ENCODE measurements at regions not wholly inside any gene's neighbourhood (a gene's known extent, or its start where the extent isn't known, plus 50 kb on each side); places are given as distances from the start of the nearest gene placed in this dataset.
"Not testable (repeated sequence)": the region's sequence is repeated elsewhere in the genome, so short reads cannot be mapped to it uniquely, and the experiment has no call there.

- no peak for DNase-seq
Measured at GRCh38 chr4:156538651-156539257, 432.8 kb downstream of the PDGFC start.

GRCh38 chr4:156538210-156538609, 433.4 kb downstream of the PDGFC start:
- DNase-seq: no peak

- DNase-seq: no peak
Measured at GRCh38 chr4:156537286-156537685, 434.3 kb downstream of the PDGFC start.

GRCh38 chr4:156536661-156537060, 434.9 kb downstream of the PDGFC start:
- DNase-seq: no peak

GRCh38 chr4:156534205-156534604, 437.4 kb downstream of the PDGFC start:
- no peak for DNase-seq

- DNase-seq: no peak
Measured at GRCh38 chr4:156528216-156528615, 443.4 kb downstream of the PDGFC start.

GRCh38 chr4:156527237-156527993, 444.2 kb downstream of the PDGFC start:
- no peak for DNase-seq

- DNase-seq: no peak
Measured at GRCh38 chr4:156523991-156524390, 447.6 kb downstream of the PDGFC start.

- no peak for DNase-seq
Measured at GRCh38 chr4:156523492-156523891, 448.1 kb downstream of the PDGFC start.

- no peak for DNase-seq
Measured at GRCh38 chr4:156521631-156522030, 450.0 kb downstream of the PDGFC start.

- no peak for DNase-seq
Measured at GRCh38 chr4:156517956-156518355, 453.6 kb downstream of the PDGFC start.

- no peak for DNase-seq
Measured at GRCh38 chr4:156517546-156517945, 454.1 kb downstream of the PDGFC start.

GRCh38 chr4:156516698-156517097, 454.9 kb downstream of the PDGFC start:
- DNase-seq: no peak

GRCh38 chr4:156515295-156515694, 456.3 kb downstream of the PDGFC start:
- DNase-seq: no peak

- no peak for DNase-seq
Measured at GRCh38 chr4:156512622-156513021, 459.0 kb downstream of the PDGFC start.

GRCh38 chr4:156509921-156510320, 461.7 kb downstream of the PDGFC start:
- DNase-seq: not testable (repeated sequence)

- no peak for DNase-seq
Measured at GRCh38 chr4:156505341-156505955, 466.2 kb downstream of the PDGFC start.

GRCh38 chr4:156503119-156503518, 468.5 kb downstream of the PDGFC start:
- no peak for DNase-seq

GRCh38 chr4:156501962-156502361, 469.6 kb downstream of the PDGFC start:
- no peak for DNase-seq

GRCh38 chr4:156499684-156500083, 471.9 kb downstream of the PDGFC start:
- DNase-seq: no peak

- no peak for DNase-seq
Measured at GRCh38 chr4:156497486-156497885, 474.1 kb downstream of the PDGFC start.

GRCh38 chr4:156496797-156497196, 474.8 kb downstream of the PDGFC start:
- DNase-seq: no peak

GRCh38 chr4:156495836-156496235, 475.8 kb downstream of the PDGFC start:
- no peak for DNase-seq

- no peak for DNase-seq
Measured at GRCh38 chr4:156495091-156495490, 476.5 kb downstream of the PDGFC start.
